Mesenchymal stem cell (in vitro differentiated cells and primary cell): ENCODE measurements at regions not wholly inside any gene's neighbourhood (a gene's known extent, or its start where the extent isn't known, plus 50 kb on each side); places are given as distances from the start of the nearest gene placed in this dataset.

Experiments
- DNase-seq: peaks from one replicate; pipeline ENCODE4 v3.0.0-alpha.2; 2013
- H2AFZ ChIP-seq: one replicate; pipeline ENCODE4 v1.6.1; 2013; ENCODE audit warnings: low read depth, mild to moderate bottlenecking, control low read depth, inconsistent platforms, low read length, moderate library complexity
- H2AK5ac ChIP-seq: 2 replicates; pipeline ENCODE4 v1.6.1; 2013; ENCODE audit warnings: low read length, moderate library complexity, mild to moderate bottlenecking, inconsistent platforms; ENCODE audit not compliant: severe bottlenecking
- H2BK120ac ChIP-seq: one replicate; pipeline ENCODE4 v1.6.1; 2013; ENCODE audit warnings: low read depth, mild to moderate bottlenecking, inconsistent platforms, low read length, moderate library complexity
- H2BK12ac ChIP-seq, 2 experiments: one replicate each; pipeline ENCODE4 v1.6.1; 2013; ENCODE audit warnings: inconsistent platforms in 2 of 2, low read length in 2 of 2, mild to moderate bottlenecking in 2 of 2, moderate library complexity in 2 of 2, control low read depth in 1 of 2
- H2BK15ac ChIP-seq: one replicate; pipeline ENCODE4 v1.6.1; 2013; ENCODE audit warnings: mild to moderate bottlenecking, low read depth, inconsistent platforms; ENCODE audit not compliant: poor library complexity, severe bottlenecking
- H2BK5ac ChIP-seq: 2 replicates; pipeline ENCODE4 v1.6.1; 2013; ENCODE audit warnings: low read depth, mild to moderate bottlenecking, low read length, control low read depth, inconsistent platforms; ENCODE audit not compliant: poor library complexity, severe bottlenecking
- H3K14ac ChIP-seq, 2 experiments: one replicate each; pipeline ENCODE4 v1.6.1; 2013; ENCODE audit warnings: inconsistent platforms in 2 of 2, low read length in 2 of 2, control low read depth in 1 of 2, mild to moderate bottlenecking in 1 of 2, moderate library complexity in 1 of 2
- H3K18ac ChIP-seq, 2 experiments: one replicate each; pipeline ENCODE4 v1.6.1; 2013; ENCODE audit warnings: inconsistent platforms in 2 of 2, low read length in 2 of 2, control low read depth in 1 of 2, low read depth in 1 of 2, mild to moderate bottlenecking in 1 of 2
- H3K23ac ChIP-seq, 2 experiments: one replicate each; pipeline ENCODE4 v1.6.1; 2013; ENCODE audit warnings: inconsistent platforms in 2 of 2, low read length in 2 of 2, mild to moderate bottlenecking in 2 of 2, moderate library complexity in 2 of 2, control low read depth in 1 of 2
- H3K27ac ChIP-seq: 2 replicates; pipeline ENCODE4 v1.5.1; 2013; ENCODE audit warnings: mild to moderate bottlenecking, moderate library complexity, low read length, control low read depth, inconsistent platforms; ENCODE audit not compliant: poor library complexity, severe bottlenecking
- H3K27me3 ChIP-seq, 2 experiments: 2 replicates each; pipeline versions ENCODE4 v1.6.1 to v1.7.0; 2013; ENCODE audit warnings: low read length in 2 of 2, mild to moderate bottlenecking in 2 of 2, moderate library complexity in 2 of 2, control low read depth in 1 of 2, inconsistent platforms in 1 of 2; ENCODE audit not compliant: control insufficient read depth in 1 of 2, insufficient read depth in 1 of 2
- H3K36me3 ChIP-seq, 2 experiments: 2 replicates each; pipeline versions ENCODE4 v1.6.1 to v1.7.0; 2013; ENCODE audit warnings: low read length in 2 of 2, control low read depth in 1 of 2, inconsistent platforms in 1 of 2, low read depth in 1 of 2, mild to moderate bottlenecking in 1 of 2; ENCODE audit not compliant: insufficient read depth in 2 of 2, control insufficient read depth in 1 of 2
- H3K4ac ChIP-seq, 2 experiments: one replicate each; pipeline ENCODE4 v1.6.1; 2013; ENCODE audit warnings: inconsistent platforms in 2 of 2, low read length in 2 of 2, mild to moderate bottlenecking in 2 of 2, moderate library complexity in 2 of 2, control low read depth in 1 of 2, low read depth in 1 of 2
- H3K4me1 ChIP-seq: 2 replicates; pipeline ENCODE4 v1.6.1; 2013; ENCODE audit warnings: low read depth, low read length, control low read depth; ENCODE audit not compliant: control insufficient read depth, insufficient read depth
- H3K4me2 ChIP-seq: 2 replicates; pipeline ENCODE4 v1.6.1; 2013; ENCODE audit warnings: low read length, mild to moderate bottlenecking, inconsistent platforms; ENCODE audit not compliant: poor library complexity, severe bottlenecking
- H3K4me3 ChIP-seq, 2 experiments: 2 replicates each; pipeline versions ENCODE4 v1.5.1 to v1.7.0; 2013; ENCODE audit warnings: low read length in 2 of 2, mild to moderate bottlenecking in 2 of 2, control low read depth in 1 of 2, low read depth in 1 of 2; ENCODE audit not compliant: insufficient read depth in 1 of 2
- H3K79me1 ChIP-seq: replicated peaks from 2 replicates; pipeline ENCODE4 v1.6.1; 2013; ENCODE audit warnings: mild to moderate bottlenecking, control low read depth, low read length, inconsistent platforms; ENCODE audit not compliant: poor library complexity, severe bottlenecking
- H3K9ac ChIP-seq: 2 replicates; pipeline ENCODE4 v1.7.0; 2013; ENCODE audit warnings: mild to moderate bottlenecking, low read length, moderate library complexity
- H3K9me3 ChIP-seq: 2 replicates; pipeline ENCODE4 v1.7.0; 2013; ENCODE audit warnings: mild to moderate bottlenecking, low read length; ENCODE audit not compliant: control insufficient read depth
- H4K8ac ChIP-seq: one replicate; pipeline ENCODE4 v1.6.1; 2013; ENCODE audit warnings: inconsistent platforms, mild to moderate bottlenecking, low read length, moderate library complexity
- H4K91ac ChIP-seq: one replicate; pipeline ENCODE4 v1.6.1; 2013; ENCODE audit warnings: mild to moderate bottlenecking, low read length, inconsistent platforms
- WGBS: methylation state at CpG from one replicate; pipeline ENCODE4 v1.1.7; 2013; ENCODE audit warnings: mixed read lengths; 5-methylcytosine and 5-hydroxymethylcytosine counted together

- Histone ChIP-seq H3K4me2 (no peak overlapping the region), H4K8ac (no peak overlapping the region), H2AK5ac (no peak overlapping the region), H3K18ac (no peak overlapping the region), H3K4me1 (no peaks in the 10 kb centered on the region), H2BK12ac (no peak overlapping the region), H3K4me3 (no peak overlapping the region), H2BK120ac (no peak overlapping the region), H3K79me1 (no peaks in the 10 kb centered on the region), H3K9ac (no peak overlapping the region), H2AFZ (no peak overlapping the region), H3K36me3 (no peaks in the 10 kb centered on the region), H2BK15ac (no peak overlapping the region), H3K23ac (no peak overlapping the region), H2BK5ac (no peak overlapping the region), H3K9me3 (no peaks in the 10 kb centered on the region), H3K14ac (no peak overlapping the region), H3K27me3 (peaks cover 4 to 9% of the 10 kb centered on the region in 2 experiments), H4K91ac (no peak overlapping the region), H3K27ac (no peak overlapping the region), H3K4ac (no peak overlapping the region)
- DNase-seq = no peak
These were observed 96.4 kb upstream of the SOX9 start for GRCh38 chr17:72024457-72024856.

GRCh38 chr17:72025113-72025512 is 95.7 kb upstream of the SOX9 start:
- H3K4me2 ChIP-seq = no peak overlapping the region
- no peak overlapping the region for H2AK5ac ChIP-seq
- no peak overlapping the region for H2BK12ac ChIP-seq
- DNase-seq = no peak
- no peak overlapping the region for H3K4me3 ChIP-seq
- H2AFZ ChIP-seq = no peak overlapping the region
- H3K27me3 ChIP-seq = peaks cover 4 to 9% of the 10 kb centered on the region in 2 experiments
- H3K23ac ChIP-seq = no peak overlapping the region
- H3K9me3 ChIP-seq = no peaks in the 10 kb centered on the region
- no peak overlapping the region for H3K9ac ChIP-seq
- H4K91ac ChIP-seq = no peak overlapping the region
- no peak overlapping the region for H3K18ac ChIP-seq
- no peaks in the 10 kb centered on the region for H3K4me1 ChIP-seq
- no peaks in the 10 kb centered on the region for H3K79me1 ChIP-seq
- no peak overlapping the region for H2BK5ac ChIP-seq
- no peak overlapping the region for H3K14ac ChIP-seq
- WGBS = 37% methylated on average over 4 of the region's 5 CpGs
- no peak overlapping the region for H2BK120ac ChIP-seq
- no peak overlapping the region for H4K8ac ChIP-seq
- H3K27ac ChIP-seq = no peak overlapping the region
- H2BK15ac ChIP-seq = no peak overlapping the region
- no peak overlapping the region for H3K4ac ChIP-seq
- no peaks in the 10 kb centered on the region for H3K36me3 ChIP-seq

GRCh38 chr17:72030067-72030899 is 90.5 kb upstream of the SOX9 start:
- H3K9me3 ChIP-seq = no peaks in the 10 kb centered on the region
- H3K4ac ChIP-seq = peak overlapping the region; percentile 31 to 75
- H2BK12ac ChIP-seq = peak overlapping the region; percentile 12 to 49
- H4K91ac ChIP-seq = peak overlapping the region; percentile 95
- peak overlapping the region; percentile 71 for H3K4me2 ChIP-seq
- H3K14ac ChIP-seq = peak overlapping the region in 1 of 2 experiments; percentile 59
- H2BK5ac ChIP-seq = no peak overlapping the region
- H3K4me1 ChIP-seq = no peaks in the 10 kb centered on the region
- peak overlapping the region; percentile 57 to 82 for H3K4me3 ChIP-seq
- WGBS = 2% methylated on average over 16 of the region's 22 CpGs
- no peaks in the 10 kb centered on the region for H3K36me3 ChIP-seq
- DNase-seq = peak; percentile 77
- no peak overlapping the region for H3K23ac ChIP-seq
- H3K79me1 ChIP-seq = no peaks in the 10 kb centered on the region
- peak overlapping the region; percentile 87 to 91 for H3K18ac ChIP-seq
- H2AFZ ChIP-seq = peak overlapping the region; percentile 80
- H3K9ac ChIP-seq = peak overlapping the region; percentile 80
- H4K8ac ChIP-seq = peak overlapping the region; percentile 96
- peak overlapping the region; percentile 15 for H2BK15ac ChIP-seq
- peaks cover 4 to 9% of the 10 kb centered on the region in 2 experiments for H3K27me3 ChIP-seq
- peak overlapping the region; percentile 6 for H3K27ac ChIP-seq
- peak overlapping the region; percentile 11 for H2BK120ac ChIP-seq
- no peak overlapping the region for H2AK5ac ChIP-seq

- Histone ChIP-seq H2AK5ac (no peak overlapping the region), H3K4ac (no peak overlapping the region), H3K4me2 (no peak overlapping the region), H2AFZ (no peak overlapping the region), H4K8ac (no peak overlapping the region), H3K18ac (no peak overlapping the region), H3K9me3 (no peaks in the 10 kb centered on the region), H4K91ac (no peak overlapping the region), H2BK5ac (no peak overlapping the region), H3K23ac (no peak overlapping the region), H3K14ac (no peak overlapping the region), H3K79me1 (no peaks in the 10 kb centered on the region), H3K4me3 (peak overlapping the region in 1 of 2 experiments; percentile 82), H3K9ac (no peak overlapping the region), H2BK12ac (no peak overlapping the region), H2BK120ac (no peak overlapping the region), H3K27me3 (peaks cover 6 to 9% of the 10 kb centered on the region in 2 experiments), H3K27ac (no peak overlapping the region), H2BK15ac (no peak overlapping the region), H3K36me3 (no peaks in the 10 kb centered on the region), H3K4me1 (no peaks in the 10 kb centered on the region)
- 71% methylated on average over 6 of the region's 8 CpGs for WGBS
- DNase-seq = no peak
These were observed 89.5 kb upstream of the SOX9 start for GRCh38 chr17:72031219-72031884.
